ENCODE measurements at regions not wholly inside any gene's neighbourhood (a gene's known extent, or its start where the extent isn't known, plus 50 kb on each side); places are given as distances from the start of the nearest gene placed in this dataset.

GRCh38 chr13:110061270-110061669 lies 245.7 kb downstream of the COL4A1 start:
- no peak for DNase-seq (ENCODE audit: low read depth)
- TF ChIP-seq, protein P1, sequence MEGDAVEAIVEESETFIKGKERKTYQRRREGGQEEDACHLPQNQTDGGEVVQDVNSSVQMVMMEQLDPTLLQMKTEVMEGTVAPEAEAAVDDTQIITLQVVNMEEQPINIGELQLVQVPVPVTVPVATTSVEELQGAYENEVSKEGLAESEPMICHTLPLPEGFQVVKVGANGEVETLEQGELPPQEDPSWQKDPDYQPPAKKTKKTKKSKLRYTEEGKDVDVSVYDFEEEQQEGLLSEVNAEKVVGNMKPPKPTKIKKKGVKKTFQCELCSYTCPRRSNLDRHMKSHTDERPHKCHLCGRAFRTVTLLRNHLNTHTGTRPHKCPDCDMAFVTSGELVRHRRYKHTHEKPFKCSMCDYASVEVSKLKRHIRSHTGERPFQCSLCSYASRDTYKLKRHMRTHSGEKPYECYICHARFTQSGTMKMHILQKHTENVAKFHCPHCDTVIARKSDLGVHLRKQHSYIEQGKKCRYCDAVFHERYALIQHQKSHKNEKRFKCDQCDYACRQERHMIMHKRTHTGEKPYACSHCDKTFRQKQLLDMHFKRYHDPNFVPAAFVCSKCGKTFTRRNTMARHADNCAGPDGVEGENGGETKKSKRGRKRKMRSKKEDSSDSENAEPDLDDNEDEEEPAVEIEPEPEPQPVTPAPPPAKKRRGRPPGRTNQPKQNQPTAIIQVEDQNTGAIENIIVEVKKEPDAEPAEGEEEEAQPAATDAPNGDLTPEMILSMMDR (conservative IDR thresholded peaks at IDR 0.05; ENCODE audit: low read length), result no peak
- H3K4me3 ChIP-seq (ENCODE audit: low read length), result no peak overlapping the region

DNA sequence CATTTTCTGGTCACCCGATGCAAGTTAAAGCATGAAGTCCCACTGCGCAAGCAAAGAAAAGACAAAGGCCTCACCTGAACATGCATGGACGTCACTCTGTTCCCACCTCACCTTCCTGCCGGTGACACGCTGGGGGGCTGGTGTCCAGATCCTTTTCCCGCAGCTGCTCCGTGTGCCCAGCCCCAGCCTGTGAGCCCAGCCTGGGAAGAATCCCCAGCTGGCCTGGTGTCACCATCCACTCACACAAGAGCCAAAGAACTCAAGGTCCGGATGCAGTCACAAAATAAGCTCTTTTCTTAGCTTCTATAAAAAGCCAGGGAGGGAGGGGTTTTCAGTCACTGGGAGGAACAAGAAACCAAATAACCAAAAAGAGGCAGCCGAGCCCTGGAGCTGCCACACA lies 249.9 kb downstream of the COL4A1 start:
- DNase-seq (ENCODE audit: low read depth), result no peak
- TF ChIP-seq, protein P1 (conservative IDR thresholded peaks at IDR 0.05; ENCODE audit: low read length), result no peak
- H3K4me3 ChIP-seq (ENCODE audit: low read length), result no peak overlapping the region

GRCh38 chr13:110056640-110057039 lies 250.3 kb downstream of the COL4A1 start:
- H3K4me3 ChIP-seq (ENCODE audit: low read length), result no peak overlapping the region
- TF ChIP-seq, protein P1 (conservative IDR thresholded peaks at IDR 0.05; ENCODE audit: low read length), result no peak
- DNase-seq (ENCODE audit: low read depth), result no peak

DNA sequence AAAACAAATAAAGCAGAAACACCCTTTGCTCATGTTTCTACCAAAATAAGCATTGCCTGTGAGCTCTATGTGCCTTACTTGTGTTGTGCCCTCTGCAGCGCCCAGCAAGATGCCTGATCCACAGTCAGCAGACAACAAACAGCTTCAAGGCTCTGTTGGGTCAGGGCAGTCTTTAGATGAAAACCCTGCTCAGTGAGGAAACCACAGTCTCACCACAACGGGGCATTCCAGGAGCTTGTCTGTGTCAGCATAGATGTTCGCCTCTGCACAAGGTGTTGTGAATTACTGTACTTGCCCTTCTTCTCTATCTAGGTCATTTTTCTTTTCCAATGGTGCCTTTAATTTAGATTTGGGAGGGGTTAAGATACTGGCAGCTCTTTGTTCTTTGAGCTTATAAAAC lies 251.9 kb downstream of the COL4A1 start:
- TF ChIP-seq, protein P1 (conservative IDR thresholded peaks at IDR 0.05; ENCODE audit: low read length), result no peak
- H3K4me3 ChIP-seq (ENCODE audit: low read length), result no peak overlapping the region
- DNase-seq (ENCODE audit: low read depth), result peak; percentile 59

DNA sequence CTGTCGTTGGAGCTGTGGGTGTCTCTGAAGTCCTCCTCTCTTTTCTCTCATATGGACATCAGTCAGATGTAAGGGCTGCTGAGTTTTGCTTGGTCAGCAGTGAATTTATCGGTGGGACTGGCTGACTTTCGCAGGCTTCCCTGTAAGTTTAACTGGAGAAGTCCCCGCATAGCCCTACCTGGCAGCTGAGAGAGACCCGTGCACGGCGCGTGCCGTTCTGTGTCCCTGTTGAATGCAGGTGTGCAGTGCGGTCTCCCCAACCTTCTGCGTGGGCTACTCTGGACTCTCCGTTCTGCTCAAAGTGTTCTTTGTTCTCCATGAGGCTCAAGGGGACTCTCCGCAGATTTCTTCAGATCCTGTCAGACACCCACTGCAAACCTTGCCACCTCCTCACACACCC lies 252.9 kb downstream of the COL4A1 start:
- DNase-seq (ENCODE audit: low read depth), result no peak
- no peak overlapping the region for H3K4me3 ChIP-seq (ENCODE audit: low read length)
- TF ChIP-seq, protein P1 (conservative IDR thresholded peaks at IDR 0.05; ENCODE audit: low read length), result no peak

GRCh38 chr13:110047496-110047895 lies 259.5 kb downstream of the COL4A1 start:
- TF ChIP-seq, protein P1 (conservative IDR thresholded peaks at IDR 0.05; ENCODE audit: low read length), result no peak
- DNase-seq (ENCODE audit: low read depth), result peak; percentile 22

GRCh38 chr13:110046811-110047210 lies 260.1 kb downstream of the COL4A1 start:
- TF ChIP-seq, protein P1 (conservative IDR thresholded peaks at IDR 0.05; ENCODE audit: low read length), result no peak
- no peak for DNase-seq (ENCODE audit: low read depth)
- no peak overlapping the region for H3K4me3 ChIP-seq (ENCODE audit: low read length)

More at GRCh38 chr13:110047496-110047895, 259.5 kb downstream of the COL4A1 start:
- no peak overlapping the region for H3K4me3 ChIP-seq (ENCODE audit: low read length)

Data from AG10803 (cell line).